ENCODE measurements at regions not wholly inside any gene's neighbourhood (a gene's known extent, or its start where the extent isn't known, plus 50 kb on each side); places are given as distances from the start of the nearest gene placed in this dataset.

GRCh38 chr20:40769677-40770285 is 80.7 kb upstream of the MAFB start:
- DNase-seq (ENCODE audit: low spot score) = no peak

GRCh38 chr20:40770564-40771307 is 81.7 kb upstream of the MAFB start:
- DNase-seq (ENCODE audit: low spot score) = no peak

- no peak for DNase-seq (ENCODE audit: low spot score)
Observed at GRCh38 chr20:40771308-40771610, 82.2 kb upstream of the MAFB start.

- DNase-seq (ENCODE audit: low spot score) = no peak
Observed at GRCh38 chr20:40771848-40772511, 82.9 kb upstream of the MAFB start.

DNA sequence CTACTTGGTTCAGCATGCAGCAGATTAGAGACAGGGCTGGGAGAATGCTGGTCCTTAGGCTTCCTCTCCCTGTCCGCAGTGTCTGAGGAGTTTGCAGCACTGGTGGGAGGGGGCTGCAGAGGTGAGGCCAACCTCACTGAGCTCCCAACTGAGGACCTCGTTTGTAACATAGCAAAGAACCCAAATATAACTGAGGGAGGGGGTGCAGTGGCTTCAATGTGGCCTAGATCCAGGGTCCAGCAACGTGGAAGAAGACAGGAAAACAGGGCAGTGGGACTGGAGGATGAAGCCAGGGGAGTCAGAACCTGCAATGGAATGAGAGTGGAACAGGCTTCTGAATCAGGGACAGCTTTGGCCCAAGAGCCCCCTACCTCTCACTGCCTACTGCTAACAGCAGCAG is 84.3 kb upstream of the MAFB start:
- no peak for DNase-seq (ENCODE audit: low spot score)

- DNase-seq (ENCODE audit: low spot score) = no peak
Observed at GRCh38 chr20:40774252-40774651, 85.2 kb upstream of the MAFB start.

- DNase-seq (ENCODE audit: low spot score) = no peak
Observed at GRCh38 chr20:40775561-40776146, 86.6 kb upstream of the MAFB start.

DNA sequence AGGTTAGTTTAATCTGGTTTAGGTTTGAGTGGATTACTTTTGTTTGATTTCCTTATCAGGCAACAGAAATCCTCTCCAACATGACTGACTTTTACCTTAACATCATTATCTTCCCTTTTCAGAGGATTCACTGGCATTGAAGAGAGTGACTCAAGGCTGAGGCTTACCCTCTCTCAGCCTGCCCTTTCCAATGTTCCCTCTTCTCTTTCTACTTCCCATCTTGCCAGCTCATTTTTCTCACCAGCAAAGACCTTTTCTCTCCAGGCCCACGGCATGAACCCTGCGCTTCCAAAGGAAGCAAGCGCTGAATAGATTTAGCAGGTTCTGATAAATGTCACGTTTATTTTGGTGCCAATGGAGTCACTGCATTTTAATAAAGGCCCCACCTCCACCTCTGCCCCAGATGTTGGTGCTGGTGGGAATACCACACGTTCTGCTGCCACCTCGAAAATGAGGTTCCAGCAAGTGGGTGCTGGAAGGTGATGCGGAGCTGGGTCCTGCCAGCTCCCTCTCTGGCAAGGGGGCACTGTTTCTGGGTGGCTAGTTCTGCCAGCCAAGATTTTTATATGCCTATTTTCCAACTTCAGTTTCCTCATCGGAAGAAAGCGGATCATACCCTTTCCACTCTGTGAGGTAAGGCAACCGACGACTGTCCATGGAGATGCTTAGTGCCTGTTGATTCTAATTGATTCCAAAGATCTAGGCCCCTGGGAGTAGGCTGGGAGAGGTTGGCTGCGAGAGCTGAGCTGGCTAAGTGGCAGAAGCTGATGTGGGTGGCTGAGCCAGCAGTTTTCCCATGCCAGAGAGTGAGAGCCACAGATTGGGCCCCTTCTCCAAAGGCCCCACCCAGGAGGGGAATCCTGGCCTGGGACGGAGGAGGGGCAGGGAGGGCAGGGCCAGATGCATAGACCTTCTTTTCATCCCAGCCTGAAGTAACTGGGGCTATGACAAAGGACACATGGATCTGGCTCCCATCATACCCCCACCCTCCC is 87.7 kb upstream of the MAFB start:
- DNase-seq (ENCODE audit: low spot score) = no peak

GRCh38 chr20:40777653-40778052 is 88.6 kb upstream of the MAFB start:
- DNase-seq (ENCODE audit: low spot score) = no peak

DNA sequence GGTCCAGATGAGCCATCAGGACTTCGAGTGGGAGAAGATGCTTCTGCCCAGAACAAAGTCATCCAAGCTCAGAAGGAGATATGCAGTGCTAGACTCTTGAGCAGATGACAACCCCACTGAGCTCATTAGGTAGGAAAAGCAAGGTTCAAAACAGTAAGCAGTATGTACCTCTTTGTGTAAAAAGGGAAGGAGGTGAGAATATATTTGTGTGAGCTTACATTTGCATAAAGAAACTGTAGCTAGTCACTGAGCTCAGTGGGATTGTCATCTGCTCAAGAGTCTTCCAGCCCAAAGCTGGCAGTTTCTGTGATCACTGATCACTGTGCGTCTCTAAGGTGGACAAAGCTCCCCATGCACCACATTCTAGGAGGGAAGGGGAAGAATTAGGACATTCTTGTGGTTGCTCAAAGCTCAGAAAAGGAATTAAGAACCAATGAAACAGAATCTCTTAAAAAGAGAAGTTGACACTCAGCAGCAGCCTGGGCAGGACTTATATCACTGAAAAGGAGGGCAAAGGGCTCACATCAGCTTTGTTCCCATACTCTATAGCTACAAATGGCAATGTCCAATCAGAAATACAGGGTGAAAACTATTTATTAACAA is 90.0 kb upstream of the MAFB start:
- DNase-seq (ENCODE audit: low spot score) = no peak

- DNase-seq (ENCODE audit: low spot score) = no peak
Observed at GRCh38 chr20:40781327-40782042, 92.4 kb upstream of the MAFB start.

GRCh38 chr20:40782043-40782368 is 93.0 kb upstream of the MAFB start:
- DNase-seq (ENCODE audit: low spot score) = no peak

DNA sequence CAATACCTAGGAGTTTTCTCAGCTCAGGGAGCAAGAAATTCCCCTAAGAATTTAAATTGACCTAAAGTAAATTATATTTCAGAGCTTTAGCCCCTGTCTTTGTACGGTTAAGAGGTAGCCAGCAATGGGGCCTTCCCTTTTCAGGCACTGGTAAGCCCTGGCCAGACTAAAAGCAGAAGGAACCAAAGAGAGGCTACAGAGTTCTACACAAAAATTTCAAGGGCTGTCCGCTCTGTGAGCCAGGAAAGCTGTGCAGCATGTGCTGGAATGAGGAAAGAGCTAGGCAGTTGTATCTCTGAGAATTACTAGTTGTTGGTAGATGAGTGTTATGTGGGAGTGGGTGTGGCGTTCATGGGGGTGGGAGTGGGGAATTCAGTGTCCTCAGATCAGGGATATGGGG is 96.3 kb upstream of the MAFB start:
- DNase-seq (ENCODE audit: low spot score) = no peak

- DNase-seq (ENCODE audit: low spot score) = no peak
Observed at GRCh38 chr20:40786336-40786735, 97.3 kb upstream of the MAFB start.

DNA sequence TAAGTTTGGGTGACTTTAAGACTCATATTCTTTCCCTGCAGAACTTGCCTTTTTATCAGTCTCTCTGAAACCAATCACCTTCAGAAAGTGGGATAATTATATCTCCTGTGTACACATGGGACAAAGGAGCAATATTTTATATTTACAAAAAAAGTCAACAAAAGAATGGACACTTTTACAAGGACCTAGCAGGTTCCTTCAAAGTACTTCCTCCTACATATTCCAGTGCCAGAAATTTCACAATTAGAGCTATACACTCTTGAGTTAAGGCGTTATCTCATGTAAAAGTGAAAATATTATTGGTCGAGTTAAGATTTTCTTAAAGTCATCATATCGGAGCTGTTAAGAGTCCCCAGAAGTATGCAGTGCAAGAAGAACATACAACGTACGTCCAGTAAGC is 98.9 kb upstream of the MAFB start:
- DNase-seq (ENCODE audit: low spot score) = no peak

- DNase-seq (ENCODE audit: low spot score) = no peak
Observed at GRCh38 chr20:40797425-40797824, 108.4 kb upstream of the MAFB start.

DNA sequence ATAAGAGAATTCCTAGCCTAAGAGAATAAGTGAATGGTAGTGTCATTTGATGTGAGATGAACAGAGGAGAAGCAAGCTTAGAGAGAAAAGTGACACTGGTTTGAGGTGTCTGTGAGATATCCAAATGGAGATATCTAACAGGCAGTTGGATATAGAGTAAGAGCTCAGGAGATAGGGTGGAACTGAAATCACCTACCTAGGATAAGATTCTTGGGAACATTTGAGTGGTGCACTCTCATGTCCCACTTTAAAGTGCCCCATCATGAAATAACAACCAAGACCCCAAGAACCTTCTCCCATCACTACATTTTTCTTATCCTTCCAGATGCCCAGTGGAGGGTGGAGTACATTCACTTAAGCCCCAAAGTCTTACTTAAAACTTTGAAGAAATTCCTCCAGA is 109.0 kb upstream of the MAFB start:
- DNase-seq (ENCODE audit: low spot score) = no peak

GRCh38 chr20:40802886-40803285 is 113.8 kb upstream of the MAFB start:
- DNase-seq (ENCODE audit: low spot score) = no peak

DNA sequence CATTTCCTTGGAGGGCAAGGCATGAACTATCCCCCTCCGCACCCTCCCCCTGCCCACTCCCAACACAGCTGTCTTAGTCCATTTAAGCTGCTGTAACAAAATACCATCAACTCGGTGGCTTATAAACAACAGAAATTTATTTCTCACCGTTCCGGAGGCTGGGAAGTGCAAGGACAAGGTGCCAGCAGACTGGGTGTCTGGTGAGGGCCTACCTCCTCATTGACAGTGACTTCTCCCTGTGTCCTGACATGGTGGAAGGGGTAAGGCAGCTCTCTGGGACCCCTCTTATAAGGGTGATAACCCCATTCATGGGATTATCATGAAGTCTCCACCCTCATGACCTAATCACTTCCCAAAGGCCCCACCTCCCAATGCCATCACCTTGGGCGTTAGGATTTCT is 114.3 kb upstream of the MAFB start:
- no peak for DNase-seq (ENCODE audit: low spot score)

DNA sequence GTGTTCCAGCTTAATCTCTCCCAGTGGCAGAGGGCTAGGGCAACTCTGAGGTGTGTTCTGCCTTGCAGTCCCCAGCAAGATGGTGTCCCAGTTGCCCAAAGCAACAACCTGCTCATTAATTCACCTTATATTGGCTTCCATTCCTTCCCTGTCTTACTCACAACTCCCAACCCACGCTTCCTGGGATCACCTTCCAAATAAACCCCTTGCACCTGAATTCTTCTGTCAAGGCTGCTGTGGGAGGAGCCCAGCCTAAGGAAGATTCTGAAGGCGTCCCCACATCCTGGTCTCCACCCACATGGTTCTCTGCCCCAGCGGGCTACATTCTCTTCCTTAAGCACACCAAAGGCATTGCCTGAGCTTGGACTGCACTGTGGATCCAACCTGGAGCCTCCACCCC is 116.6 kb upstream of the MAFB start:
- DNase-seq (ENCODE audit: low spot score) = no peak

Measured in mesenteric fat pad (tissue), 1 donor.